Muscle layer of duodenum (tissue), 2 donors: ENCODE measurements at regions not wholly inside any gene's neighbourhood (a gene's known extent, or its start where the extent isn't known, plus 50 kb on each side); places are given as distances from the start of the nearest gene placed in this dataset.

Experiments used
- H3K27ac ChIP-seq: one replicate; pipeline ENCODE4 v1.7.0; 2013; ENCODE audit warnings: mild to moderate bottlenecking, low read length
- H3K27me3 ChIP-seq: one replicate; pipeline ENCODE4 v1.7.0; 2013; ENCODE audit warnings: low read depth, mild to moderate bottlenecking, control low read depth, low read length
- H3K36me3 ChIP-seq, 2 donors: one replicate each; pipeline ENCODE4 v1.7.0; 2013; ENCODE audit warnings: low read length in 2 of 2, control low read depth in 1 of 2, mild to moderate bottlenecking in 1 of 2; ENCODE audit not compliant: insufficient read depth in 2 of 2, control insufficient read depth in 1 of 2
- H3K4me1 ChIP-seq, 2 donors: one replicate each; pipeline ENCODE4 v1.7.0; 2013; ENCODE audit warnings: low read length in 2 of 2, mild to moderate bottlenecking in 2 of 2, control low read depth in 1 of 2, moderate library complexity in 1 of 2; ENCODE audit not compliant: insufficient read depth in 2 of 2, control insufficient read depth in 1 of 2
- H3K4me3 ChIP-seq, 2 donors: one replicate each; pipeline ENCODE4 v1.7.0; 2013; ENCODE audit warnings: low read length in 2 of 2, low read depth in 1 of 2, mild to moderate bottlenecking in 1 of 2
- H3K9me3 ChIP-seq, 2 donors: one replicate each; pipeline ENCODE4 v1.7.0; 2013; ENCODE audit warnings: low read length in 2 of 2, control low read depth in 1 of 2, mild to moderate bottlenecking in 1 of 2; ENCODE audit not compliant: control insufficient read depth in 1 of 2
- donor health status: healthy.

GRCh38 chr6:66054967-66055366, 347.9 kb upstream of the EYS start:
- Histone ChIP-seq H3K4me3 (no peak overlapping the region), H3K4me1 (no peaks in the 10 kb centered on the region), H3K27me3 (no peaks in the 10 kb centered on the region), H3K27ac (no peak overlapping the region), H3K9me3 (no peaks in the 10 kb centered on the region), H3K36me3 (no peaks in the 10 kb centered on the region)

DNA sequence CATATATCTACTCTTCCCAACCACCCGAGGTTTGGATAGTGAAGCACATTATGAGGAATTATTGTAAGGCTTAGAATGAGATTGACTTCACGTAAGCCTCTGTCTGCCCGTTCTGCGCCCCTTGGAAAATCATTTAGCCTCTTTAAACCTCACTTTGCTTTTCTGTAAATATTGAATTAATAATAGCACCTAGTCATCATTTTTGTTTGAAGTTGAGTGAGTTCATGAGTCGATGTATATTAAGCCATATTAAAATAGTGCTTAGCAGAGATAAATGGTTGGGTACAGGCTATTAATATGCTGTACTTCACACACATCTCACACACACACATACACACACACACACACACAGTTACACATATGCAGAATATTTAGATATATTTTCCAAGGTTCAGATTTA, 344.8 kb upstream of the EYS start:
- H3K4me1 ChIP-seq, result no peaks in the 10 kb centered on the region
- no peaks in the 10 kb centered on the region for H3K27me3 ChIP-seq
- H3K27ac ChIP-seq, result no peak overlapping the region
- no peaks in the 10 kb centered on the region for H3K36me3 ChIP-seq
- H3K9me3 ChIP-seq, result no peaks in the 10 kb centered on the region
- no peak overlapping the region for H3K4me3 ChIP-seq

GRCh38 chr6:66048684-66049474, 341.9 kb upstream of the EYS start:
- H3K27ac ChIP-seq, result no peak overlapping the region
- H3K9me3 ChIP-seq, result no peaks in the 10 kb centered on the region
- no peaks in the 10 kb centered on the region for H3K36me3 ChIP-seq

GRCh38 chr6:66032626-66033025, 325.6 kb upstream of the EYS start:
- Histone ChIP-seq H3K9me3 (no peaks in the 10 kb centered on the region), H3K36me3 (no peaks in the 10 kb centered on the region), H3K27me3 (no peaks in the 10 kb centered on the region), H3K27ac (no peak overlapping the region), H3K4me1 (no peaks in the 10 kb centered on the region), H3K4me3 (no peak overlapping the region)

More at GRCh38 chr6:66048684-66049474, 341.9 kb upstream of the EYS start:
- Histone ChIP-seq H3K27me3 (no peaks in the 10 kb centered on the region), H3K4me1 (no peaks in the 10 kb centered on the region), H3K4me3 (no peak overlapping the region)

DNA sequence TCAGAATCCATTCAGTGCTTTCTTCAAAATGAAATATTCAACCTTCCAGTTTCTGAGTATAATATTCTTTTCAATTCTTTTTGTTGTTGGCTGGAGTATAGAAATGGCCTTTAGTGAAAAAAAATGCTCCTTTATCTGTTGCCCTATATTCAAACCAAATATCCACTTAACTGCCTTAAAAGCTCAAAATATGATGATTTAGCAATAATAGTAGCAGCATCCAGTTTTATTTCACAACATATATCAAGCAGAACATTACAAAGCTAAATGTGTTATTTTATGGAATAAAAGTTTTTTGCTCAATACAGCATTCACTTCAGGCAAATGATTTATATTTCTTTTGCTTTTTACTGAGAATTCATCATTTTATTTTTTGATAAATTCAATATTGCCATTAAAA, 322.4 kb upstream of the EYS start:
- no peaks in the 10 kb centered on the region for H3K36me3 ChIP-seq
- no peaks in the 10 kb centered on the region for H3K9me3 ChIP-seq
- H3K4me3 ChIP-seq, result no peak overlapping the region
- H3K27ac ChIP-seq, result no peak overlapping the region
- H3K27me3 ChIP-seq, result no peaks in the 10 kb centered on the region
- H3K4me1 ChIP-seq, result no peaks in the 10 kb centered on the region

DNA sequence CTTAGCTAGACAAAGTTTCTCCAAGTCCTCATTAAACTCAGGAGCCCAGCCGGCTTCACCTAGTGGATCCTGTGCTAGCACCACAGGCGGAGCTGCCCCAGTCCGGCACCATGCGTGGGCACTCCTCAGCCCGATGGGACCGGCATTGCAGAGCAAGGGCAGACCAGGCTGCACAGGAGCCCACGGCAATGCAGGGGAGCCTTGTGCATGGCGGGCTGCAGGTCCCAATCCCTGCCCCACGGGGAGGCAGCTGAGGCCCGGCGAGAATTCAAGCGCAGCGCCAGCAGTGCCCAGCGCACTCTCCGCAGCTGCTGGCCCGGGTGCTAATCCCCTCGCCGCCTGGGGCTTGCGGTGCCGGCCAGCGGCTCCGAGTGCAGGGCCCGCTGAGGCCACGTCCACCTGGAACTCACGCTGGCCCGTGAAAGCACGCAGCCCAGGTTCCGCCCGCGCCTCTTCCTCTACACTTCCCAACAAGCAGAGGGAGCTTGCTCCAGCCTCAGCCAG, 292.3 kb upstream of the EYS start:
- Histone ChIP-seq H3K27ac (no peak overlapping the region), H3K27me3 (no peaks in the 10 kb centered on the region), H3K36me3 (no peaks in the 10 kb centered on the region), H3K9me3 (peaks cover 0 to 4% of the 10 kb centered on the region in 2 donors), H3K4me3 (no peak overlapping the region), H3K4me1 (no peaks in the 10 kb centered on the region)

- Histone ChIP-seq H3K27ac (no peak overlapping the region), H3K4me1 (no peaks in the 10 kb centered on the region), H3K36me3 (no peaks in the 10 kb centered on the region), H3K9me3 (peaks cover 0 to 4% of the 10 kb centered on the region in 2 donors), H3K4me3 (no peak overlapping the region), H3K27me3 (no peaks in the 10 kb centered on the region)
These were observed 291.5 kb upstream of the EYS start for GRCh38 chr6:65998544-65998943.

GRCh38 chr6:65997539-65997938, 290.5 kb upstream of the EYS start:
- no peak overlapping the region for H3K4me3 ChIP-seq
- no peaks in the 10 kb centered on the region for H3K27me3 ChIP-seq
- H3K4me1 ChIP-seq, result no peaks in the 10 kb centered on the region
- H3K27ac ChIP-seq, result no peak overlapping the region
- peaks cover 0 to 4% of the 10 kb centered on the region in 2 donors for H3K9me3 ChIP-seq
- H3K36me3 ChIP-seq, result no peaks in the 10 kb centered on the region

- peaks cover 0 to 4% of the 10 kb centered on the region in 2 donors for H3K9me3 ChIP-seq
- no peaks in the 10 kb centered on the region for H3K27me3 ChIP-seq
- H3K4me1 ChIP-seq, result no peaks in the 10 kb centered on the region
- no peak overlapping the region for H3K27ac ChIP-seq
- no peaks in the 10 kb centered on the region for H3K36me3 ChIP-seq
- no peak overlapping the region for H3K4me3 ChIP-seq
These were observed 289.1 kb upstream of the EYS start for GRCh38 chr6:65996096-65996495.

GRCh38 chr6:65989676-65990075, 282.6 kb upstream of the EYS start:
- H3K36me3 ChIP-seq, result no peaks in the 10 kb centered on the region
- no peak overlapping the region for H3K27ac ChIP-seq
- H3K27me3 ChIP-seq, result no peaks in the 10 kb centered on the region
- H3K4me3 ChIP-seq, result no peak overlapping the region
- H3K4me1 ChIP-seq, result no peaks in the 10 kb centered on the region
- no peaks in the 10 kb centered on the region for H3K9me3 ChIP-seq

DNA sequence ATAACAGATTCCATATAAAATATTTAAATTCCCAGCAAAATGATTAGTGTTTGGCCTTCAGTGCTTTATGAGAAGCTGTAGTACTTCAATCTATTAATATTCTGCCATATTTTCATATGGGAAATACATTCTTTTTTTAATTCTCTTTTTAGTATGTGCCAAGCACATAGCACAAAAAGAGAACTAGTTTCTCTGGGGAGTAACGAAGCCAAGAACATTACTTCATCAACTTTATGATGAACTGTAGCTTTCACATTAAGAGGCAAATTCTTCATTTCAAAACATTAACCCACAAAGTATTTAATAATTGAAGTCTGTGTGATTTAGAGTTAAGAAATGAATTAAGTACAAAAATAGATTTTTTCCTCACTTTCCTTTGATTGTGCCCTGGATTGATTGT, 281.0 kb upstream of the EYS start:
- Histone ChIP-seq H3K36me3 (no peaks in the 10 kb centered on the region), H3K27ac (no peak overlapping the region), H3K4me1 (no peaks in the 10 kb centered on the region), H3K4me3 (no peak overlapping the region), H3K27me3 (no peaks in the 10 kb centered on the region), H3K9me3 (no peaks in the 10 kb centered on the region)

DNA sequence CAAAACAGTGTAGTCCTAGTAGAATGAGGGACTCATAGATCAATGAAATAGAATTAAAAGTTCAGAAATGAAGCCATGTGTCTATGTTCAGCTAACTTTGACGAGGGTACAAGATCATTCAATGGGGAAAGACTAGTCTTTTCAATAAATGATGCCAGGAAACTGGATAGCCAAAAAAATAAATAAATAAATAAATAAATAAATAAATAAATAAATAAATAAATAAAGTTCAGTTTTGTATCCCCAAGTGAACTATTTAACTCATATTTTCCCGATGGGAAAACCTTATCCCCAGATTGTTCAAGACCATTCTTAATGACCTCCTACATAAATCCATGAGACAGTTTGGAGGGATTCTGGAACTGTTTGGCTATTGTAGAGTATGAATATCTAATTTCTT, 277.1 kb upstream of the EYS start:
- Histone ChIP-seq H3K4me1 (no peaks in the 10 kb centered on the region), H3K4me3 (no peak overlapping the region), H3K27me3 (no peaks in the 10 kb centered on the region), H3K27ac (no peak overlapping the region), H3K9me3 (no peaks in the 10 kb centered on the region), H3K36me3 (no peaks in the 10 kb centered on the region)
